HG03095 (cell line): ENCODE measurements at regions not wholly inside any gene's neighbourhood (a gene's known extent, or its start where the extent isn't known, plus 50 kb on each side); places are given as distances from the start of the nearest gene placed in this dataset.

Experiments used
- ATAC-seq: cut with Tn5 transposase; IDR thresholded peaks from one replicate; pipeline ENCODE4 v1.9.1; 2021; ENCODE audit warnings: moderate library complexity; ENCODE audit not compliant: unreplicated experiment

GRCh38 chr5:164332349-164333196, 827.2 kb downstream of the MAT2B start:
- ATAC-seq, result no peak

GRCh38 chr5:164335837-164336236, 830.4 kb downstream of the MAT2B start:
- ATAC-seq, result no peak

DNA sequence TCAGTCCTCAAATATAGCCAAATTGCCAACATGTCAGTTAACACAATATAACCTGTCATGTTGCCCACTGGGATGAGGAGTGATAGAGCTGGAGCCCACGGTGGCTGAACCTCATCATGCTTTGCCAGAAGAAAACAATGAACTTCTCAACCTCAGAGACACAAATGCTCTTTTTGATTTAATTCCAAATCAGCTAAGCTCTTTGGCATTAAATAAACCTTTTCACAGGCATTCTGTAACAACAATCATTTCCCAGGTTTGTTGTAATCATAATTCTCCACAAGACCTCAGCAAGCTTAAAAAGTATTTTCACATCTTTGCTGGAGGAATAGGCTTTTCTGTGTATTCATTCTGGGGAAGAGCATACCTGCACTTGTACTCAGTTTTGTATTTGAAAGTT, 830.9 kb downstream of the MAT2B start:
- no peak for ATAC-seq

DNA sequence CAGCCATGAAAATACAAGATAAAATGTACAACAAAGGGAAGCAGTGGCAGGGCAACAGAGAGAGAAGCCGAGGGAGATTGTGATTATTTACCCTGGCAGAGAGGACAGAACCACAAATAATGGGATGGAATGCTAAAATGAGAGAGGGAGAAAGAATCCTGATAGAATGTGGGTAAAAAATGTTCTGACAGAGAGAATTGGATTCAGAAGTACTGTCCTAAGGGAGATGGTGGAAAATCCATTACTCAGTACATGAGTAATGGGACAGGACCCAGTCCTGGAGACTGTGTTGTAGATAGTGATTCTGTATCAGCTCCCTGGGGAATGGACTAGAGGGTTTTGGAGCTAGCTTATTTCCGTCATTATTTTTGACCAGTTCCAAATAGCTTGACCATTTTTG, 831.5 kb downstream of the MAT2B start:
- ATAC-seq, result no peak

- no peak for ATAC-seq
These were observed 835.7 kb downstream of the MAT2B start for GRCh38 chr5:164341056-164341619.

GRCh38 chr5:164345173-164345849, 839.9 kb downstream of the MAT2B start:
- no peak for ATAC-seq

GRCh38 chr5:164345853-164346252, 840.4 kb downstream of the MAT2B start:
- no peak for ATAC-seq

- no peak for ATAC-seq
These were observed 841.6 kb downstream of the MAT2B start for GRCh38 chr5:164346785-164347630.

GRCh38 chr5:164350236-164350635, 844.8 kb downstream of the MAT2B start:
- no peak for ATAC-seq

GRCh38 chr5:164351245-164351834, 845.9 kb downstream of the MAT2B start:
- ATAC-seq, result no peak

GRCh38 chr5:164352695-164353094, 847.3 kb downstream of the MAT2B start:
- ATAC-seq, result no peak

DNA sequence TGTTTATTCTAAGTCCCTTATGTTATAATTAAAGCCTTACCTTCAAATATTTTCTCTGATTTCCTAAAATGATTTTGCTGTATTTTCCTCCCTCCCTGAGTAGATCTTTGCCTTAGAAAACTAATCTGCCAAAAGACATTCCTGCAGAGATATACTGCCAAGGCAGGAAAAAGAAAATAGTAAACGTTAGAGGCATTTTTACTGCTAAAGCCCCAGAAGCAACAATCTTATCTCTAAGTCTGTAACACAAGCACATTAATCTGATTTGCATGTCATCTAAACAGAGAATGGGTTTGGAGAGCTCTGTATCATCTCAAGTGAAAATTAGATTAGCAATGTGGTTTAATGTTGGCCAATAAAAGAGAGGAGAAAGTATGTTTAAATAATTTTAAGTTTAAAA, 847.7 kb downstream of the MAT2B start:
- no peak for ATAC-seq

- ATAC-seq, result no peak
These were observed 848.8 kb downstream of the MAT2B start for GRCh38 chr5:164354139-164354751.

DNA sequence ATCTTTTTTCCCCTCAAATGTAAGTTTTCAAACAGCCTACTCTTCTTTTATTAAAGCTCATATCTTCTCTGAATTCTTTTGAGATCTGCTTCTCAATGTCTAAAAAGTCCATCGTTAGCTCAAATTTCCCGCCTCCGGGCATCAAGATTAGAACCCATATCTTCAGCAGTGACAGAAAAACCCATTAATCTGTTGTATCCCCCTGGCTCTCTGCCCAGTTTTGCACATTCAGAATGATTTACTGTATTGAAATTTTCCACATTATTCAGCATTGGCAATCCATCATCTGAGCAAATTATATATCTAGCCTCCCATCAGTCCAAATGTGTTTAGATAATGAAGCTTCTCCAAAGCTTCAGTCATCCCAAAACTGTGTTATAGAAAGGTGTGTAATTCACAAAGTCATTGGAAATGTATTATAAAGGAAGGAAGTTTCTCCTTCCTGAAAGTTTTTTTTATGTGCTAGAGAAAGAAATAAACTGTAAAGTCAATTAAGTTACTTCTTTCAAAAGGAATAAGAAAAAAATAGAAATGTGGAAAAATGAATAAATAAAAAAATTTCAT, 849.9 kb downstream of the MAT2B start:
- no peak for ATAC-seq

DNA sequence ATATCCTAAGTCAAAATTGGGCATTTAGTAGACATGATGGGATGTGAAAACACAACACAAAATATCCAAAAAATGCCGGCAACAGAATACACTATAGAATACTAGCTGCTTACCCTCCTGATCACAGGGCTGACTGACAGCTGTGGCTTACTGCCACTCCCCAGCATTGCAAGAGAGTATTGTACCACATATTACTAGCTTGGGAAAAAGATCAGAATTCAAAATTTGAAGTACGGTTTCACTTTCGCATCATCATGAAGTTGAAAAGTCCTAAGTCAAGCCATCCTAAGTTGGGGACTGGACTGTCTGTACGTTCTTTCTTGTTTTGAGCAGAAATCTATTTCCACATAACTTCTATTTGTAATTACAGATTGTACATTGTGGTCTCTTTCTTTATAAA, 851.4 kb downstream of the MAT2B start:
- no peak for ATAC-seq

DNA sequence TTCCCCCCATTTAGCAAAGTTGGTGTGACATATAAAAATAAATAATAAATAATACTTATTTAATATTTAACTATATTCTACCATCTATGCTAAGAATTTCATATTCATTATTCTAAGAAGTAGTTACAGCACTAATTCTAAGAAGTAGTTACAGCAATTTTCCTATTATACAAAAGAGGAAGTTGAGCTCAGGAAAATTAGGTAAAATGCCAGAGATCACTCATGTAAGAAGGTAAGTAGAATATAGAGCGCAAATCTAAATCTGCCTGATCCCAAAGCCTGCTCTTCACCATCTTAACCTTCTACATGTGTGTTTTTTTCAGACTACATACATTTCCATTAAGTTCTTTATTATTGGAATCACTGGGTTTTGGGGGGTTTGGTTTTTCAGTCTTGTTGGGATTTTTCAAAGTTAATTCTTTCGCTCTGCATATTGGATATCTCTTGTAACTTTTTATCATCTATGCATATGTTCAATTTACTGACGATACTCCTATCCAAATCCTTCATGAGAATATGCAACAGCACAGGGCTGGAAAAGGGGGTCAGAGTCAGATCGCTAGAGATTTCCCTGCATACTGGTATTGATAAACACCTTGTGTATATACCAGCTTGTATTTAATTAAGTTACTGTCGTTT, 852.1 kb downstream of the MAT2B start:
- ATAC-seq, result no peak

DNA sequence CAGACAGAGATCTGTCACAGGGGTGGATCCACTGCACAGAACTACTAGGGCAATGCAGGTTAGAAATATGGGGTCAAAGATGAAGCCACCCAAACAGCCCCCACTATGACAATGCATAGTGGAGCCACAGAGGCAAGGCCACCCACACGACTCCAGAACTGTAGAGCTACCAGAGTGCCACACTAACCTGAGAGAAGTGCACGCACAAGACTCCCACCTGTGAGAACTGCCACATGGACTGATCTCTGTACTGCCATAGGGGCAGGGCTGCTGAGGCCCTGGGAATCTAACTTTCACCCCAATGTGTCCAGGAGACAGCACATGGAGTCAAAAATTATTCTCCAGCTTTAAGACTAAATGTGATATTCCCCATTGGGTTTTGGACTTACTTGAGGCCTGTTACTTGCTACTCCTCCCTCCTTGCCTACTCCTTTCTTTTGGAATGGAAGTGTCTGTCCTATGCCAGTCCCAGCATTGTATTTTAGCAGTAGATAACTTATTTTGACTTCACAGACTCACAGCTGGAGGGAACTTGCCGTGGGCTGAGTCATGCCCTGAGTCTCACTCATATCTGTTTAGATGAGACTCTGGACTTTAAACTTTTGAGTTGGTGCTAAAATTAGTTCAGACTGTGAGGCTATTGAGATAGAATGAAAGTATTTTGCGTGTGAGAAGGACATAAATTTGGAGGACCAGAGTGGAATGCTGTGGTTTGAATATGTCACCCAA, 853.3 kb downstream of the MAT2B start:
- ATAC-seq, result no peak

GRCh38 chr5:164359260-164360255, 854.1 kb downstream of the MAT2B start:
- no peak for ATAC-seq
